Activated CD4-positive, alpha-beta T cell treated with anti-CD3 and anti-CD28 coated beads, Interleukin-2, amount 10 ng/mL, durations not matched to agents 24 days and 14 days (primary cell): ENCODE measurements at regions not wholly inside any gene's neighbourhood (a gene's known extent, or its start where the extent isn't known, plus 50 kb on each side); places are given as distances from the start of the nearest gene placed in this dataset.

Experiments
- DNase-seq: peaks from one replicate; pipeline ENCODE4 v3.0.0; 2022
- H3K27ac Mint-ChIP-seq: one replicate; pipeline ENCODE4 v1.8.0; 2022; ENCODE audit warnings: mild to moderate bottlenecking, mixed read lengths
- H3K27me3 Mint-ChIP-seq: one replicate; pipeline ENCODE4 v1.8.0; 2022; ENCODE audit warnings: mixed read lengths
- H3K36me3 Mint-ChIP-seq: one replicate; pipeline ENCODE4 v1.8.0; 2022; ENCODE audit warnings: low read depth, mild to moderate bottlenecking, mixed read lengths
- H3K4me1 Mint-ChIP-seq: one replicate; pipeline ENCODE4 v1.8.0; 2021; ENCODE audit warnings: mixed read lengths
- H3K4me3 Mint-ChIP-seq: one replicate; pipeline ENCODE4 v1.8.0; 2022; ENCODE audit warnings: mild to moderate bottlenecking, moderate library complexity, mixed read lengths
- H3K9me3 Mint-ChIP-seq: one replicate; pipeline ENCODE4 v1.8.0; 2021; ENCODE audit warnings: mixed read lengths
- intact Hi-C: fragments of 100-400 bp; cut with micrococcal nuclease; formaldehyde crosslinking; loops from one replicate; pipeline ENCODE4 v1.15.1; 2023

DNA sequence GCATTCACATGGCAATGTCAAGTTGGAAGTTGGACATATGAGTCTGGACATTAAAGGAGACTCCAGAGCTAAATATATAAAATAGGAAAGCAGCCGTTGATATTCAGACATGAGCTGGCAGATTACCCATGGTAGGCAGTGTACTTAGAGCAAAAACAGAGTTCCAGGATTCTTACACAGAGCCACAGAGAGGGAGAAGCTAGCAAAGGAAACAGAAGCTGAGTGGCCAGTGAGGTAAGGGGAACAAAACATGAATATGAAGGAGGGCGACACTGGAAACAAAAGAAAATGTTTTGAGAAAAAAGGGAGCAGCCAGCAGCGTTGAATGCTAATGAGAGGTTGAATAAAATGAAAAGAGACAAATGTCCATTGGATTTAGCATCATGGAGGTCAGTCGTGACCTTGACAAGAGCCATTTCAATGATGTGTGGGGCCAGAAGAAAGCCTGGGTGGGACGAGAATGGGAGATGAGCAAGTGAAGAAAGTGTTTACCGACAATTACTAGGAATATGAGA is 198.4 kb downstream of the POU4F1 start:
- H3K4me1 Mint-ChIP-seq: no peaks in the 10 kb centered on the region
- H3K9me3 Mint-ChIP-seq: no peaks in the 10 kb centered on the region
- no peak for DNase-seq
- no peaks in the 10 kb centered on the region for H3K27me3 Mint-ChIP-seq
- H3K27ac Mint-ChIP-seq: no peak overlapping the region
- no peak overlapping the region for H3K4me3 Mint-ChIP-seq
- intact Hi-C loops: no loop called here
- no peaks in the 10 kb centered on the region for H3K36me3 Mint-ChIP-seq

DNA sequence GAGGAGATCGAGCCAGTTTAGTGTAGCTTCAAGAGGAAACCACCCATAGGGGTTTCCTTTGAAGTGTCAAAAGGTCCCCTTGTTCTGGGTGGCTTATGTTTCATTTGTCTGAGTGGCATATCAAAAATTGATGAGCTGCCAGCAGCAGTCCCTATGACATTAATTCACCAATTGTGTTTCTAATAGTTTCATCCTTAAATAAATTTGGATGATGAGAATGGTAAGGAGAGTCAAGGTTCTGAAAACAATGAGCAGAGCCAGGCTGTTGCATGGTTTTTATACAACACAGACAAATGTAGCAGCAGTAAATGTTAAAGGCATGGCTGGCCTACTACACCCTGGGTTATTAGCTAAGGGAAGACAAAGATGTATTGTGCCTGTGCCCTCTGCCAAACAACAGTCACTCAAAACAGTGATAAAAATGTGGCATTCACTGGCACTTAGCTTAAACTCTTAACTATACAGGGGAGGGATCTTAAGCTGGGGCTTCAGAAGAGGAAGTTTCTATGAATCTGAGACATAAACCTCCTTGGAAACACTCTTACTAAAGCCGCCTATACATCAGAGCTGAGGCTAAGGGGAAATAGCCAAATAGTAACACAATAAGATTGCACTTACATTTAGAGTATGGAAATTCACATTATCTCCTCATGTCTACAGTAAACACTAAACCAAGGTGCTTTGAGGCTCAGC is 200.5 kb downstream of the POU4F1 start:
- Mint-ChIP-seq H3K27me3 (no peaks in the 10 kb centered on the region), H3K4me1 (no peaks in the 10 kb centered on the region), H3K4me3 (no peak overlapping the region), H3K9me3 (no peaks in the 10 kb centered on the region), H3K36me3 (no peaks in the 10 kb centered on the region), H3K27ac (no peak overlapping the region)
- intact Hi-C loops: no loop called here
- no peak for DNase-seq

DNA sequence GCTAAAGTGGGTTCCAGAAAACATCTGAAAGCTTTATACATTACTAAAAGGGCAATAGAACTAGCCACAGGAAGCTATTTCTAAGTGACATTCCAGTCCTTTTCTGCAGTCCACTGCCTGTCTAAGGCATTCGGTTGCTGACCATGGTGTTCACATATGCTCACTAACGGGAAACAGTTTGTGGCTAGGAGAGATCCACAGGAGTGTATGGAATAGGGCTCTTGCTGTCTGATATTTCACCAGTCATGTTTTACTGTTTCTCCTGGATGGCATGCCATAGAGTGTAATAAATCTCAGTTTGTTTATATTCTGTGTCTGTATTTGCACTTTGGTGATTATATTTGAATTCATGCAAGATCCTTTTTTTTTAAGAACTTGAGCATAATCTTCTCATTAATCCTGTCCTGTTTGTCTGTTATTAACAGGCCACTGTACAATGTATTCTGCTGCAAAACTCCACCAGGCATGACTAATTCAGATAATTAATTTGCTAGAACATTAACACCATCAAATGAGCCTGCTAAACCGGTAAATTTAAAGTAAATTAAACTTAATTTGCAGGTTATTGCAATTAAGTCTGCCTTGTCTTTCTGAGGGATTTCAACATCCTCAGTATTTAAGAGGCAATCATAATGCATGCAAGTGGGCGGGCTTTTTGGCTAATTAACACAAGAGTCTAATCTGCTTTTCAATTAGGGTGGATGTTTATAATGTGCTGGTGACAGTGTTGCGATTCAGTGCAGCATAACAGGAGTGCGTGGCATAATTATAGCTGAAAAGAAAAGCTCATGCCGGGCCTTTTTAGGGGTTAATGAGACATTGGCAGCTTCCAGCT is 201.3 kb downstream of the POU4F1 start:
- intact Hi-C loops: no loop called here
- no peaks in the 10 kb centered on the region for H3K9me3 Mint-ChIP-seq
- H3K27ac Mint-ChIP-seq: no peak overlapping the region
- H3K4me3 Mint-ChIP-seq: no peak overlapping the region
- H3K36me3 Mint-ChIP-seq: no peaks in the 10 kb centered on the region
- no peak for DNase-seq
- H3K4me1 Mint-ChIP-seq: no peaks in the 10 kb centered on the region
- H3K27me3 Mint-ChIP-seq: no peaks in the 10 kb centered on the region

DNA sequence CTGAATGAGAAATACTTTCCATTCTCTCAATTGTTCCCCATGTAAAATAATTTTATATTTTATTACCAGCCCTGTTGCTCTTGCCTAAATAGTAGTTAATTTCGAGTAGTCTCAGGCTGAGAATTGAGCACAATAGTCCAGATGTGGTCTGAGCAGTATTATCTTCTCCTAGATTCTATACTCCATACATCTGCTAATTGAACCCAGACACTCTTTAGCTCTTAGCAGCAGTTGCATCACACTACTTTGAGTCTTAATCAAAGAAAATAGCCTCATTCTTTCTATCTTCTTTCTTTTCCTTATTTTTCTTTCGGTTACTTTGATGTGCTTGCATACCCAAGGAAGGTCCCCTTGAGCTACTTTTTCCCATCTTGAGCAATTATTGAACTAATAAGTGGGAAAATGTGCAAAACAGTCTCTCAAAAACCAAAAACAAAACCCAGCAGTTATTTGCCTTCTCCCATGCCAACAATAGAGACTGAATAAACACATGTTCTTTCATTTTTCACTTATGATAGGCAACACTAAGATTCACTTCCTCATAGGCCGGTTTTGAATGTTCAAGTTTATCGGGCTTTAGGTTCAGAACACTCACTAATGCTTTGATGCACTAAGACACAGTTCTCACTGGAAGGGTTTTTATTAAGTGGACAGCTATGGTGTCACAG is 204.5 kb downstream of the POU4F1 start:
- H3K4me1 Mint-ChIP-seq: no peaks in the 10 kb centered on the region

DNA sequence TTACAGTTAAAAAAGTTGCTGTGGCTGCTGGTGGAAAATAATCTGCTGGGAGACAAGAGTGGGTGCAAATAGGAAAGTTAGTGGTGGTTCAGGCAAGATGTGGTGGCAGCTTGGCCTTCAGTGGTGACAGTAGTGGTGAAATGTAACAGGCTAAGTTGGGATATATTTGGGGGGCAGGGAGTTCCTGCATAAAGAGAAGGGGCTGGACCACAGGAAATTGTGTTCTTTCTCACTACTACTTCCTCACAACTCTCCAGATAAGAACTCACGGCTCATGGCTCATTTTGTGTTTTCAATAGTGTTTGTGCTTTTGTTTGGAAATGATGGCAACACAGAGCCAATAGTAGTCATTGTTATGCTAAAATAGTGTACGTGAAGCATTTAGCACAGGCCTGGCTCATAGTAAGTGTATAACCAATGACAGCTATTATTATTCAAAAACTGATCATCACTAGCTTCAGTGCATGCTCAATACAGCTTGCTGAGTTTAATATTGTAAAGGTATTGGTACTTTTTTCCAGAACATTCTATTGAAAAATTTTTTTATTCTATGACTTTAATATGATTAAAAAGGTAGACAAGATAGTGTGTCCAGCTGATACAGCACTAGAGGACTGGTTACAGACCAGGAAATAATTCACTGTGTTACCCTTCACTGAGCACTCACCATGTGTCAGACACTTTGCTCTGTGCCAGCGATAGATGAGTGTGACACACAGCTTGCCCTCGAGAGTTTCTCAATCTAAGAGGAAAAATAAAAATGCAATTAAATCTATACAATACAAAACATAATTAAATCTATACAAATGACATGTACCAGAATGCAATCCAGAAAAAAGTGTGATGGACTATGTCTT is 209.8 kb downstream of the POU4F1 start:
- Mint-ChIP-seq H3K4me3 (no peak overlapping the region), H3K9me3 (no peaks in the 10 kb centered on the region), H3K27me3 (no peaks in the 10 kb centered on the region), H3K36me3 (no peaks in the 10 kb centered on the region), H3K27ac (no peak overlapping the region), H3K4me1 (no peaks in the 10 kb centered on the region)
- intact Hi-C loops: no loop called here
- no peak for DNase-seq

More for the DNA sequence above, 204.5 kb downstream of the POU4F1 start:
- DNase-seq: no peak
- Mint-ChIP-seq H3K27me3 (no peaks in the 10 kb centered on the region), H3K27ac (no peak overlapping the region), H3K9me3 (no peaks in the 10 kb centered on the region), H3K36me3 (no peaks in the 10 kb centered on the region), H3K4me3 (no peak overlapping the region)
- intact Hi-C loops: no loop called here

DNA sequence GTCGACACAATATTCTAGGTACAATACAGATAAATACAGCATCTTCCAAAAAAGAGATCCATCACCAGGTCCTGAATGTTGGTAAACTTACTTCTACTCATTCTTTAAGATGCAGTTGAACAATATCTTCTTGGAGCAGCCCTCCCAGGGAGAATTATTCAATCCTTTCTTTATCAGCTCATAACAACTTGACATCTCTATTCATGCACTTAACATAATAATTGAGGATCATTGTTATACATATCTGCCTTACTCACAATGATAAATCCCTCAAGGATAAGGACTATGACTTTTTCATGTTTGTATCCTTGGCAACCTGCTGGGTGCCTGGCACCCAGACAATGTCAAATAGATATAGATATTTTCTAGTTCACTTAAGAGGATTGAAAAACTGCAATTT is 219.5 kb downstream of the POU4F1 start:
- intact Hi-C loops: no loop called here
- Mint-ChIP-seq H3K27me3 (no peaks in the 10 kb centered on the region), H3K9me3 (no peaks in the 10 kb centered on the region), H3K27ac (no peak overlapping the region), H3K36me3 (no peaks in the 10 kb centered on the region), H3K4me3 (no peak overlapping the region), H3K4me1 (no peaks in the 10 kb centered on the region)
- DNase-seq: no peak

DNA sequence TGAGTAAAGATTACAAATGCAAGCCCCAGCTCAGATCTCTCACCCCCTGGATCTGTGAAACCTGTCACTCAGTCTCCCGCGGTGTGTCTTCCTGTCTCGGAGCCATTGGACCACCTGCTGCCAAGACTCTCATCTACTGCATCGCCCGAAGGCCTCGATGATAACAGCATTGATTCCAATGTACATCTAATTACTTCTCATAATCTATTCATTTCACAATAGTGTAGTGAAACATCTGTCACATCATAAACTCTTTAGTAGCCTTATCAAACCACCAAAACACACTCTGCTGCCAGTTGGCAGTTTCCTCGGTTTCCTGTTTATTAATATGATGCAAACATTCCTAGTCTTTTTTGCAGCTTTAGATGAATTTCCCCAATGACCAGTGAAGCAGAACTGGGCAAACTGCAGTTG is 220.3 kb downstream of the POU4F1 start:
- Mint-ChIP-seq H3K4me1 (no peaks in the 10 kb centered on the region), H3K9me3 (no peaks in the 10 kb centered on the region), H3K4me3 (no peak overlapping the region), H3K27ac (no peak overlapping the region), H3K36me3 (no peaks in the 10 kb centered on the region), H3K27me3 (no peaks in the 10 kb centered on the region)
- DNase-seq: no peak
- intact Hi-C loops: no loop called here

DNA sequence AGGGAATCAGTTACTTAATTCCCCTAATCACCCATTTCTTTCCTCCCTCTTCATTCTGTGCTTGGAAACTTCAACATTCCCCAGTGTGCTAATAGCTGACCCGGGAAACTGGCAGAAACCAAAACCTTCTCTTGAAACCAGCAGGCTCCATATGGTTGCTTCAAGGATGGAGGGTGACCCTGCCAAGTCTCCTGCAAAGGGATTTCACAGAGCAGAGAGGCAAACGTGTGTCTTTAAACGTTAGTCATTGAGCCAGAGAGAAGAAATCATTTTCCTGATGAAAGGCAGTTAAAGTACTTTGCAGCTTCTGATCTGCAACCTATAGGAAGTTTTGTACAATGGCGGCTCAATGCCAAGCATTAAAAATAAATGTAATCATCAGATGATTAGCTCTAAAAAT is 220.9 kb downstream of the POU4F1 start:
- H3K4me3 Mint-ChIP-seq: no peak overlapping the region
- no peaks in the 10 kb centered on the region for H3K9me3 Mint-ChIP-seq
- no peaks in the 10 kb centered on the region for H3K4me1 Mint-ChIP-seq
- intact Hi-C loops: no loop called here
- no peak overlapping the region for H3K27ac Mint-ChIP-seq
- no peak for DNase-seq
- H3K27me3 Mint-ChIP-seq: no peaks in the 10 kb centered on the region
- no peaks in the 10 kb centered on the region for H3K36me3 Mint-ChIP-seq

DNA sequence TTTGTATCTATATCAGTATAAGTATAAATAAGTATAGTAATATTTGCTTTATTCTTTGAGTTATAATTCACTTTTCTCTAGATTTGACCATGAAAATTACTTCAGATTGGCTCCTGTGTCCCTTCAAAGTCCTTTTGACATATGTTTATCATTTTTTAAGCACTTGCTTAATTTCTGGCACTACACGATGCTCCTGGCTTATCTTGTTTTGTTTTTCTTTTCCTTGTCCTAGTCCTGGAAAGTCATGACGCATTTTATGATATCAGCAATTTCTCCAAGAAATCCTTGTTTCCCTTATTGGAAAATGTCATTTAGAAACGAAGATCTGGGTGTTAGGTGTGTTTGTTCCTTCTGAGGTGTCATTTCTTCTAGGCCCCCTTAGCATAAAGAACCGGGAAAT is 226.5 kb downstream of the POU4F1 start:
- H3K36me3 Mint-ChIP-seq: no peaks in the 10 kb centered on the region
- H3K27me3 Mint-ChIP-seq: no peaks in the 10 kb centered on the region
- no peak for DNase-seq
- H3K27ac Mint-ChIP-seq: no peak overlapping the region
- H3K4me3 Mint-ChIP-seq: no peak overlapping the region
- H3K4me1 Mint-ChIP-seq: no peaks in the 10 kb centered on the region
- no peaks in the 10 kb centered on the region for H3K9me3 Mint-ChIP-seq
- intact Hi-C loops: no loop called here

DNA sequence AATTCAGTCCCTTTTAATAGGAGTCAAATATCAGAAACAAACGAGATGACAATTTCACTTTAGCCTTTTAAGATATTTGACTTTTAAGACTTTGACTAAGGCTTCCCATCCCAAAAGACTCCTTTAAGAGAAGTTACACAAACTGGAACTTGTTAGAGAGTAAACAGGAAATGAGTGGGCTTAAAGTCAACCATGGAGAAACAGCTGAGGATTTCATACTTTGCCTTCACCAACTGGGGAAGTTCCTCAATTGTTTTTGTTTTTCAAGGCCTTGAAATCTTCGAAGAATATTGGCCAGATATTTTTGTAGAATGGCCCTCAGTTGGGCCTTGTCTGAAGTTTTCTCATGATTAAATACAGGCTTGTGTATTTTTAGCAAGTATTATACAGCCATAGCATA is 227.3 kb downstream of the POU4F1 start:
- intact Hi-C loops: no loop called here
- DNase-seq: no peak
- Mint-ChIP-seq H3K9me3 (no peaks in the 10 kb centered on the region), H3K4me1 (no peaks in the 10 kb centered on the region), H3K36me3 (no peaks in the 10 kb centered on the region), H3K27ac (no peak overlapping the region), H3K27me3 (no peaks in the 10 kb centered on the region), H3K4me3 (no peak overlapping the region)

DNA sequence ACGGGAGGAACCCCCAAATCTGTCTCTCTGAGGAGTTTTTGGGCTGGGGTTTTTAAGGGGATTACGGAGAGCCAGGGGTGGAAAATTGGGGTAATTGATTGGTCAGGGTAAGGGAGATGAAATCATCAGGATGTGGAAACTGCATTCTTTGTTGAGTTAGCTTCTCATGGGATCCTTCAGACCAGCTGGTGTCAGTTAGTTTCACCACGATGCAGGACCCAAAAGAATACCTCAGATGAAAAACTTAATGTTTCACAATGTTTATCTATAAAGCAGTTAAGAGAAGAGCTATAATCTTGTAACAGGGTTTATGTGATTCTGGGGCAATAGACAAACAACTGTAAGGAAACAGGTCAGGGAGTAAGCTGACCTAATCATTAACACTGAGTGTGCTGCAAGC is 230.8 kb downstream of the POU4F1 start:
- no peaks in the 10 kb centered on the region for H3K36me3 Mint-ChIP-seq
- H3K4me1 Mint-ChIP-seq: no peaks in the 10 kb centered on the region
- no peaks in the 10 kb centered on the region for H3K27me3 Mint-ChIP-seq
- intact Hi-C loops: no loop called here
- H3K27ac Mint-ChIP-seq: no peak overlapping the region
- DNase-seq: no peak
- no peak overlapping the region for H3K4me3 Mint-ChIP-seq
- H3K9me3 Mint-ChIP-seq: no peaks in the 10 kb centered on the region

DNA sequence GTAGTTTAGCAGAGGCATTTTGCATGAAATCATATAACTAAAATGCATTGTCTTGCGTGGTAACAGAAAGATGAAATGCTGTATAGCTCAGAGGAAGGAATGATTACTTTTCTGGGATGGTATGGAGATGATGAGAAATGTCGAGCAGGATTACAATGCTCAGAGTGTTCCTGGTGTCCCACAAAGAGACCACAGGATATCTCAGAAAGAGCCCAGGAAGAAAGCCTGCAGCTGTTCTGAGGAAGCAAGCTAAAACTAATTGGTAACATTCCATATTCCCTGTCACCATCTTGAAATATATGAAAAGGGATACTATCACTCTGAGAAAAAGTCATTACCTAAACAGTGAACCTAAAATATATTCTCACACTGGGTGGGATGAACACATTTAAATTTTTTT is 233.1 kb downstream of the POU4F1 start:
- DNase-seq: no peak
- H3K36me3 Mint-ChIP-seq: no peaks in the 10 kb centered on the region
- intact Hi-C loops: no loop called here
- no peak overlapping the region for H3K27ac Mint-ChIP-seq
- no peak overlapping the region for H3K4me3 Mint-ChIP-seq
- H3K9me3 Mint-ChIP-seq: no peaks in the 10 kb centered on the region
- H3K4me1 Mint-ChIP-seq: no peaks in the 10 kb centered on the region
- no peaks in the 10 kb centered on the region for H3K27me3 Mint-ChIP-seq

DNA sequence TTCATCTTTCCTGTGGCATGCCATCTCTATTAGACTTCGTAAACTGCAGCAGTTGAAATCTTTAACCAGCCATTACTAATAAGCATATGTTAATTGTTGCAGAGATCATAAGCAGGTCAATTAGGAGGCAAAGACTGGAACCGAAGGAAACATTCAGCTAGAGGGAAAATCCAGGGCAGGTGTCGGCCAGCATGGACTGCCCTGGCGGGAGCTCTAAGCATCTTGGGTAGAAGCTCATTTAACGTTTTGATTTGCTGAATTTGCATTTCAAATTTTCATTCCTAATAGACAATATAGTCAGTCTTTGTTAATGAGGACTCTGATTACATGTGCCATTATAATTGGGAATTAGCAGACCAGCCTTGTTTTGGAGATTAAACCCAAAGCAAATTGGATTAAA is 238.6 kb downstream of the POU4F1 start:
- intact Hi-C loops: no loop called here
- Mint-ChIP-seq H3K4me1 (no peaks in the 10 kb centered on the region), H3K4me3 (no peak overlapping the region), H3K36me3 (no peaks in the 10 kb centered on the region), H3K27ac (no peak overlapping the region), H3K27me3 (no peaks in the 10 kb centered on the region), H3K9me3 (no peaks in the 10 kb centered on the region)
- no peak for DNase-seq
